ENCODE measurements at regions not wholly inside any gene's neighbourhood (a gene's known extent, or its start where the extent isn't known, plus 50 kb on each side); places are given as distances from the start of the nearest gene placed in this dataset.

GRCh38 chr1:9183441-9183840 lies 51.1 kb upstream of the H6PD start:
- Histone ChIP-seq H3K4me1 (peaks cover 0 to 38% of the 10 kb centered on the region in 2 donors), H3K9me3 (no peaks in the 10 kb centered on the region), H3K27me3 (no peaks in the 10 kb centered on the region), H3K27ac (peak overlapping the region in 1 of 2 donors; percentile 70), H3K4me3 (peak overlapping the region; percentile 44 to 75), H3K36me3 (no peaks in the 10 kb centered on the region)
- DNase-seq (ENCODE audit: low spot score), result no peak
- no peak for TF ChIP-seq CTCF (IDR thresholded peaks at IDR 0.05)

- no peak for TF ChIP-seq CTCF (IDR thresholded peaks at IDR 0.05)
- Histone ChIP-seq H3K27me3 (no peaks in the 10 kb centered on the region), H3K36me3 (no peaks in the 10 kb centered on the region), H3K27ac (no peak overlapping the region), H3K9me3 (no peaks in the 10 kb centered on the region), H3K4me1 (peaks cover 0 to 38% of the 10 kb centered on the region in 2 donors), H3K4me3 (no peak overlapping the region)
- DNase-seq (ENCODE audit: low spot score), result no peak
These were observed 50.7 kb upstream of the H6PD start for GRCh38 chr1:9183898-9184297.

GRCh38 chr1:9184749-9185148 lies 49.8 kb upstream of the H6PD start:
- DNase-seq (ENCODE audit: low spot score), result no peak
- no peaks in the 10 kb centered on the region for H3K9me3 ChIP-seq
- H3K27me3 ChIP-seq, result no peaks in the 10 kb centered on the region
- no peak for TF ChIP-seq CTCF (IDR thresholded peaks at IDR 0.05)
- peaks cover 0 to 38% of the 10 kb centered on the region in 2 donors for H3K4me1 ChIP-seq
- H3K4me3 ChIP-seq, result no peak overlapping the region
- H3K36me3 ChIP-seq, result no peaks in the 10 kb centered on the region
- H3K27ac ChIP-seq, result no peak overlapping the region

Measured in right atrium auricular region (tissue), 2 donors.